RWPE1 (cell line): ENCODE measurements at regions not wholly inside any gene's neighbourhood (a gene's known extent, or its start where the extent isn't known, plus 50 kb on each side); places are given as distances from the start of the nearest gene placed in this dataset.

Experiments
- CTCF ChIA-PET: fragments of 350-600 bp; sonication (Branson Sonifier 250); formaldehyde crosslinking; extraction: SDS; loops from one replicate; lab custom pipeline; 2021; lab: Yijun Ruan, JAX
- POLR2A ChIA-PET: fragments of 400-600 bp; formaldehyde crosslinking; extraction: SDS; loops from one replicate; lab custom pipeline; 2020; ENCODE audit warnings: antibody characterized with exemption; ENCODE audit not compliant: low non-redundant PET; lab: Yijun Ruan, JAX
- DNase-seq: peaks from one replicate; pipeline ENCODE4 v3.0.0; 2012; ENCODE audit warnings: low spot score
- H3K27ac ChIP-seq: fragments of 450-650 bp; 2 replicates; pipeline ENCODE4 v1.5.1; 2017
- CTCF ChIP-seq: fragments of 450-650 bp; conservative IDR thresholded peaks from 2 replicates; pipeline ENCODE4 v1.5.1; 2017; ENCODE audit warnings: low read depth, mild to moderate bottlenecking

- no peak overlapping the region for H3K27ac ChIP-seq
- TF ChIP-seq CTCF = no peak
- no peak for DNase-seq
- ChIA-PET POLR2A (no interaction called here), CTCF (interaction anchor here (1.0 kb wide), 1 partner anchor 338 kb away, joined by 3 read pairs; no protein-coding TSS in a partner anchor)
These were observed 102.4 kb upstream of the CNR1 start for GRCh38 chr6:88268508-88268907.

GRCh38 chr6:88266126-88266525 lies 100.0 kb upstream of the CNR1 start:
- ChIA-PET CTCF (interaction anchor here (0.6 kb wide), 1 partner anchor 73 kb away, joined by 4 read pairs; no protein-coding TSS in a partner anchor), POLR2A (no interaction called here)
- no peak for DNase-seq
- H3K27ac ChIP-seq = no peak overlapping the region
- TF ChIP-seq CTCF = no peak

- TF ChIP-seq CTCF = no peak
- CTCF ChIA-PET = no interaction called here
- no peak overlapping the region for H3K27ac ChIP-seq
- DNase-seq = no peak
- POLR2A ChIA-PET = no interaction called here
These were observed 97.4 kb upstream of the CNR1 start for GRCh38 chr6:88263591-88263990.

GRCh38 chr6:88262332-88262731 lies 96.2 kb upstream of the CNR1 start:
- TF ChIP-seq CTCF = no peak
- POLR2A ChIA-PET = no interaction called here

GRCh38 chr6:88251301-88251700 lies 85.2 kb upstream of the CNR1 start:
- CTCF ChIA-PET = no interaction called here

More at GRCh38 chr6:88262332-88262731, 96.2 kb upstream of the CNR1 start:
- DNase-seq = no peak
- no peak overlapping the region for H3K27ac ChIP-seq
- CTCF ChIA-PET = no interaction called here

GRCh38 chr6:88248709-88249321 lies 82.7 kb upstream of the CNR1 start:
- ChIA-PET POLR2A (no interaction called here), CTCF (no interaction called here)
- TF ChIP-seq CTCF = no peak
- DNase-seq = no peak
- H3K27ac ChIP-seq = no peak overlapping the region

More at GRCh38 chr6:88251301-88251700, 85.2 kb upstream of the CNR1 start:
- no peak overlapping the region for H3K27ac ChIP-seq
- POLR2A ChIA-PET = no interaction called here
- TF ChIP-seq CTCF = no peak
- DNase-seq = no peak
